Activated CD8-positive, alpha-beta T cell treated with anti-CD3 and anti-CD28 coated beads for 36 hours (primary cell): ENCODE measurements at regions not wholly inside any gene's neighbourhood (a gene's known extent, or its start where the extent isn't known, plus 50 kb on each side); places are given as distances from the start of the nearest gene placed in this dataset.

Experiments used
- ATAC-seq: fragments of 200-7000 bp; cut with Tn5 transposase; one replicate; pipeline ENCODE4 v1.10.0; 2021; ENCODE audit warnings: mild to moderate bottlenecking, moderate library complexity
- CTCF ChIA-PET: fragments of 350-600 bp; sonication (Branson Sonifier 250); formaldehyde crosslinking; loops from one replicate; lab custom pipeline; 2021; ENCODE audit warnings: antibody characterized with exemption; lab: Charles Lee
- POLR2A ChIA-PET: fragments of 350-600 bp; sonication (Branson Sonifier 250); formaldehyde crosslinking; loops from one replicate; lab custom pipeline; 2021; ENCODE audit warnings: antibody characterized with exemption; lab: Charles Lee
- DNase-seq: peaks from one replicate; pipeline ENCODE4 v3.0.0-alpha.2; 2020
- H3K27ac Mint-ChIP-seq: one replicate; pipeline ENCODE4 v1.8.0; 2021; ENCODE audit warnings: mild to moderate bottlenecking, mixed read lengths
- H3K27me3 Mint-ChIP-seq: one replicate; pipeline ENCODE4 v1.8.0; 2021; ENCODE audit warnings: mixed read lengths
- H3K36me3 Mint-ChIP-seq: one replicate; pipeline ENCODE4 v1.8.0; 2021; ENCODE audit warnings: low read depth, mixed read lengths
- H3K4me1 Mint-ChIP-seq: one replicate; pipeline ENCODE4 v1.8.0; 2021; ENCODE audit warnings: low read depth, mixed read lengths
- H3K4me3 Mint-ChIP-seq: one replicate; pipeline ENCODE4 v1.8.0; 2021; ENCODE audit warnings: mild to moderate bottlenecking, moderate library complexity, mixed read lengths
- H3K9me3 Mint-ChIP-seq: one replicate; pipeline ENCODE4 v1.8.0; 2021; ENCODE audit warnings: mixed read lengths
- CTCF ChIP-seq: fragments of 200-600 bp; IDR thresholded peaks from one replicate; pipeline ENCODE4 v1.8.0; 2022; ENCODE audit warnings: antibody characterized with exemption, mild to moderate bottlenecking
- intact Hi-C: fragments of 100-400 bp; cut with micrococcal nuclease; formaldehyde crosslinking; loops from one replicate; pipeline ENCODE4 v1.10.0; 2022

GRCh38 chr21:27154451-27155129, 187.7 kb upstream of the ADAMTS5 start:
- POLR2A ChIA-PET = no interaction called here
- no peak for DNase-seq
- intact Hi-C loops = no loop called here

DNA sequence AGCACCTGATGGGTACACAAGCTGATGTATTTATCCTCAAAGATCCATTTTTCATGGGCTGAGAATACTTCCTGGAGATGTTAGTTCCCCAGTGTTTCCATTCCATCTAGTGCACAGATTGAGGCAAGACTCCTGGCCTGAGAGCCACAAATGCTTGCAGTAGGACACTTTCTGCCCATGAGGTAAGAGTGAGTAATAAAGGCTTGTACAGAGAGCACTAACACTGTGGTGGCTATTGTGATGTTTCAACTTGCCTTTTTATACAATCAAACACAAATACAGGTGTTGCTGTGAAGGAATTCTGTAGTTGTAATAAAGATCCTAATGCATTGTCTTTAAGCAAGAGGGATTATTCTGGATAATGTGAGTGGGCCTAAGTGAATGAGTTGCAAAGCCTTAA, 186.1 kb upstream of the ADAMTS5 start:
- H3K4me1 Mint-ChIP-seq = no peaks in the 10 kb centered on the region
- intact Hi-C loops = no loop called here
- DNase-seq (no peak), ATAC-seq (no peak)
- no peak overlapping the region for H3K27ac Mint-ChIP-seq
- TF ChIP-seq CTCF = no peak
- H3K36me3 Mint-ChIP-seq = no peaks in the 10 kb centered on the region
- H3K27me3 Mint-ChIP-seq = no peaks in the 10 kb centered on the region
- no peak overlapping the region for H3K4me3 Mint-ChIP-seq
- peaks cover 7% of the 10 kb centered on the region for H3K9me3 Mint-ChIP-seq
- CTCF ChIA-PET = no interaction called here
- POLR2A ChIA-PET = no interaction called here

More at GRCh38 chr21:27154451-27155129, 187.7 kb upstream of the ADAMTS5 start:
- no peak for TF ChIP-seq CTCF
- Mint-ChIP-seq H3K9me3 (peaks cover 3% of the 10 kb centered on the region), H3K4me1 (no peaks in the 10 kb centered on the region), H3K27ac (no peak overlapping the region), H3K27me3 (no peaks in the 10 kb centered on the region), H3K36me3 (no peaks in the 10 kb centered on the region), H3K4me3 (no peak overlapping the region)
- no peak for ATAC-seq
- CTCF ChIA-PET = no interaction called here

DNA sequence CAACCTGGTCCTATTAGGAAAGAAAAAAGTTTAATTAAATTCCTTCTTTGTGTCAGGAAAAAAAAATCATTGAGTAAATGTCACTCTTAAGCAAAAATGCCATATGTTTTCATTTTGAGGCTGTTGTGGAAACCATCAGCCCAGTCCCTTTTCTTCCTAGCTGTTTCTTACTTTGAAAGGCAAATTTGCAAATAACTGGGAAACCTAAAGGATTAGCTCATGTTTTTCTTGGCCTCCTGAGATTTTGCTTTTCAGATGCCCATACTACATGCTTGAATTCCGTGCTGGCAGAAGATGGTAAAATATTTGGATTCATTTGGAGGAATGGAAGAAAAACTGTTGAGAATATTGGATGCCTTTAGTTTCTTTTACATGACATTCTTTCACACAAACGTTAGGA, 182.1 kb upstream of the ADAMTS5 start:
- CTCF ChIA-PET = no interaction called here
- H3K36me3 Mint-ChIP-seq = no peaks in the 10 kb centered on the region
- peaks cover 8% of the 10 kb centered on the region for H3K9me3 Mint-ChIP-seq
- H3K4me1 Mint-ChIP-seq = no peaks in the 10 kb centered on the region
- no peaks in the 10 kb centered on the region for H3K27me3 Mint-ChIP-seq
- TF ChIP-seq CTCF = no peak
- intact Hi-C loops = no loop called here
- H3K27ac Mint-ChIP-seq = no peak overlapping the region
- POLR2A ChIA-PET = no interaction called here
- no peak overlapping the region for H3K4me3 Mint-ChIP-seq
- no peak for ATAC-seq
- DNase-seq = no peak

DNA sequence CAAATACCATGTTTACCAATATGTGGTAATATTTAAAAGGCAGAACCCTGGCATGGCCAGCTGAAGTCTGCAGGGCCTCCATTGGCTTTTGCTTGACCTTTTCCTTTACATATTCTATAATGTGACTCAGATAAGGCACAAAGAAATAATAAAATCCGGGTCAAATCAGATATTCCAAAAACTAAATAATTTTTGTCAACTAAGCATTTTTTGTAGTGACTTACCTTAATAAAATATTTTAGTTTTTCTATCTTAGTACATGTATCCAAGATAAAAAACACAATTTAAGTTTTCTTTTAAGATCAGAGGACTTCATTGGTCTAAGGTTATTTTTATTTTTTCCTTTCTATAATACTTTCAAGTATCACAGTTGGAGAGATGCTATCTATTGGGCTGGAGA, 179.4 kb upstream of the ADAMTS5 start:
- Mint-ChIP-seq H3K27me3 (no peaks in the 10 kb centered on the region), H3K36me3 (no peaks in the 10 kb centered on the region), H3K9me3 (peaks cover 8% of the 10 kb centered on the region), H3K27ac (no peak overlapping the region), H3K4me3 (no peak overlapping the region), H3K4me1 (no peaks in the 10 kb centered on the region)
- TF ChIP-seq CTCF = no peak
- ChIA-PET POLR2A (no interaction called here), CTCF (no interaction called here)
- no peak for DNase-seq
- no peak for ATAC-seq
- intact Hi-C loops = no loop called here

DNA sequence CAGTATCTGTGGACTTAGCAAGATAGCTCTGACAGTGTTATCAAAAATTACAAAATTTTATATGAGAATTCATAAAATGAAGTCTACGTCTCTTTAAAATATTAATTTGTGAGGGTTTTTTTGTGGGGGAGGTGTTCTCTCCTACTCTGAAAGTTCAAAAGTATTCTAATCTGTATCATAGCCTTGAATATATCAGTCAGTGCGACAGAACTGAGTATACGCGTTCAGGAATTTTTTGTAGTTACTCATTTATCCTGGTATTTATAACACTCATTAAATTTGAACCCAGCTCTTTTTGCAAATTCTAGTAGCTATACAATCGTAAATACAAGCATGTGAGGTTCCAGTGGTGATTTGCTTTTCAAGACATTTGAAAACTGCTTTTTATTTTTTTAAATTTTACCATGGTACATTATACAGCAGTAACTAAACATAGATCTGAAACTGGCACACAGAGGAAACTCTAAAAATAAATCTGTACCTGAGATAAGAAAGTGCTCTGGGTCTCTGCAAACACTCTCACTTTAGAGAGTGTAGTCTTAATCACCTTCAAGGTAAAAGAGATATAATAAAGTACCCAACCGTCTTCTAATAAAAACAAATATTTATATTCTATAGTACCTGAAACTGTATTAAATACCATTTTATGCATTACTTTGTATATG, 178.4 kb upstream of the ADAMTS5 start:
- Mint-ChIP-seq H3K9me3 (peaks cover 8% of the 10 kb centered on the region), H3K36me3 (no peaks in the 10 kb centered on the region), H3K4me1 (no peaks in the 10 kb centered on the region), H3K4me3 (no peak overlapping the region), H3K27me3 (no peaks in the 10 kb centered on the region), H3K27ac (no peak overlapping the region)
- ChIA-PET CTCF (no interaction called here), POLR2A (no interaction called here)
- ATAC-seq (no peak), DNase-seq (no peak)
- no peak for TF ChIP-seq CTCF
- intact Hi-C loops = no loop called here
